ENCODE measurements at regions not wholly inside any gene's neighbourhood (a gene's known extent, or its start where the extent isn't known, plus 50 kb on each side); places are given as distances from the start of the nearest gene placed in this dataset.

DNA sequence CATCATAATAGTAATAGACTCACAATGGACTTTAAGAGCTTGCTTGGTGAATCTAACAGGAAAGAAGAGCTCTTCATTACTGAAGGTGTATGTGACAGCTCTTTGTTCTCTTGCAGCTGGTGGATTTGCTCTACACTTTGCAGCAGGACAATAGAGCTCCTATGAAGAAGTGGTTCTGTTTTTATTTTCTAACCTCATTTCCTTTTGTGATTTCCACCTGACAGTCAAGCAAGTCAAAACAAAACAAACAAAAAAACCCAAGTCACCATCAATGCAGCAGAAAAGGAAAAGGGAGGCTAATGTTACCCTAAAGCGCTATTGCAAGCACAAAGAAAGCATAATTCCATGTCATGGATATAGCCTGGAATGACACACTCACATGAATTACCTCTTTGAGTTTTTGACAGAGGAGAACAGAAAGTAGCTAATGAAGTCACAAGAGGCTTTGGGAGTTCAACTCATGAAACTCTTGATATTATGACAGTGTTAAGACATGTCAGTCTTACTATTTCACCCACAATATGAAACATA, 1188.1 kb downstream of the EPHA7 start:
- no peak for TF ChIP-seq POLR2A (IDR thresholded peaks at IDR 0.05)
- TF ChIP-seq, protein P1, sequence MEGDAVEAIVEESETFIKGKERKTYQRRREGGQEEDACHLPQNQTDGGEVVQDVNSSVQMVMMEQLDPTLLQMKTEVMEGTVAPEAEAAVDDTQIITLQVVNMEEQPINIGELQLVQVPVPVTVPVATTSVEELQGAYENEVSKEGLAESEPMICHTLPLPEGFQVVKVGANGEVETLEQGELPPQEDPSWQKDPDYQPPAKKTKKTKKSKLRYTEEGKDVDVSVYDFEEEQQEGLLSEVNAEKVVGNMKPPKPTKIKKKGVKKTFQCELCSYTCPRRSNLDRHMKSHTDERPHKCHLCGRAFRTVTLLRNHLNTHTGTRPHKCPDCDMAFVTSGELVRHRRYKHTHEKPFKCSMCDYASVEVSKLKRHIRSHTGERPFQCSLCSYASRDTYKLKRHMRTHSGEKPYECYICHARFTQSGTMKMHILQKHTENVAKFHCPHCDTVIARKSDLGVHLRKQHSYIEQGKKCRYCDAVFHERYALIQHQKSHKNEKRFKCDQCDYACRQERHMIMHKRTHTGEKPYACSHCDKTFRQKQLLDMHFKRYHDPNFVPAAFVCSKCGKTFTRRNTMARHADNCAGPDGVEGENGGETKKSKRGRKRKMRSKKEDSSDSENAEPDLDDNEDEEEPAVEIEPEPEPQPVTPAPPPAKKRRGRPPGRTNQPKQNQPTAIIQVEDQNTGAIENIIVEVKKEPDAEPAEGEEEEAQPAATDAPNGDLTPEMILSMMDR (IDR thresholded peaks at IDR 0.05) = no peak
- no peak for TF ChIP-seq POLR2AphosphoS5 (IDR thresholded peaks at IDR 0.05)

Measured in breast epithelium (tissue), 3 donors.